ENCODE measurements at regions not wholly inside any gene's neighbourhood (a gene's known extent, or its start where the extent isn't known, plus 50 kb on each side); places are given as distances from the start of the nearest gene placed in this dataset.

- no peaks in the 10 kb centered on the region for H3K36me3 ChIP-seq (ENCODE audit: control insufficient read depth, insufficient read depth, low read length)
- H3K9me3 ChIP-seq (ENCODE audit: control insufficient read depth, insufficient read depth, low read length): peaks cover 7% of the 10 kb centered on the region
- H3K27ac ChIP-seq (ENCODE audit: low read depth, low read length): no peak overlapping the region
- H3K27me3 ChIP-seq (ENCODE audit: control insufficient read depth, insufficient read depth, low read length): peaks cover 6% of the 10 kb centered on the region
- WGBS (ENCODE audit: insufficient coverage): 80% methylated on average over 1 of the region's 3 CpGs
- no peaks in the 10 kb centered on the region for H3K4me1 ChIP-seq (ENCODE audit: control insufficient read depth, insufficient read depth, low read length)
- no peak overlapping the region for H3K4me3 ChIP-seq (ENCODE audit: low read depth, low read length)
- no peak for DNase-seq (ENCODE audit: low read depth in 4 of 6, low spot score in 6 of 6)
Observed at GRCh38 chr2:44889096-44889495, 52.4 kb upstream of the SIX3 start.

Measured in spinal cord (tissue), 9 donors.